ENCODE measurements at regions not wholly inside any gene's neighbourhood (a gene's known extent, or its start where the extent isn't known, plus 50 kb on each side); places are given as distances from the start of the nearest gene placed in this dataset.
"Not testable (repeated sequence)": the region's sequence is repeated elsewhere in the genome, so short reads cannot be mapped to it uniquely, and the experiment has no call there.

- no peak for DNase-seq (ENCODE audit: low read depth in 4 of 4, low spot score in 3 of 4)
Measured at GRCh38 chr9:134571946-134572917, 69.4 kb upstream of the COL5A1 start.

GRCh38 chr9:134574686-134575085, 66.9 kb upstream of the COL5A1 start:
- not testable (repeated sequence) for DNase-seq (ENCODE audit: low read depth in 4 of 4, low spot score in 3 of 4)

GRCh38 chr9:134575103-134575900, 66.3 kb upstream of the COL5A1 start:
- DNase-seq (ENCODE audit: low read depth in 4 of 4, low spot score in 3 of 4) = no peak

GRCh38 chr9:134575901-134576176, 65.8 kb upstream of the COL5A1 start:
- DNase-seq (ENCODE audit: low read depth in 4 of 4, low spot score in 3 of 4) = no peak

GRCh38 chr9:134585021-134585561, 56.5 kb upstream of the COL5A1 start:
- no peak for DNase-seq (ENCODE audit: low read depth in 4 of 4, low spot score in 3 of 4)

- no peak for DNase-seq (ENCODE audit: low read depth in 4 of 4, low spot score in 3 of 4)
Measured at GRCh38 chr9:134585746-134586706, 55.6 kb upstream of the COL5A1 start.

GRCh38 chr9:134589748-134590147, 51.9 kb upstream of the COL5A1 start:
- DNase-seq (ENCODE audit: low read depth in 4 of 4, low spot score in 3 of 4) = no peak

GRCh38 chr9:134590240-134591081, 51.1 kb upstream of the COL5A1 start:
- no peak for DNase-seq (ENCODE audit: low read depth in 4 of 4, low spot score in 3 of 4)

GRCh38 chr9:134591082-134591571, 50.5 kb upstream of the COL5A1 start:
- DNase-seq (ENCODE audit: low read depth in 4 of 4, low spot score in 3 of 4) = no peak

- no peak for DNase-seq (ENCODE audit: low read depth in 4 of 4, low spot score in 3 of 4)
Measured at GRCh38 chr9:134591573-134591981, 50.0 kb upstream of the COL5A1 start.
